SK-N-SH (cell line): ENCODE measurements at regions not wholly inside any gene's neighbourhood (a gene's known extent, or its start where the extent isn't known, plus 50 kb on each side); places are given as distances from the start of the nearest gene placed in this dataset.

Source experiments
- CTCF ChIA-PET: fragments of 300-600, 350-600 bp; formaldehyde crosslinking; extraction: SDS; loops from one replicate; lab custom pipeline; 2021; lab: Yijun Ruan, JAX
- POLR2A ChIA-PET: fragments of 350-600 bp; sonication (Branson Sonifier 250); formaldehyde crosslinking; extraction: SDS; loops from one replicate; lab custom pipeline; 2020; ENCODE audit warnings: antibody characterized with exemption, inconsistent platforms; lab: Yijun Ruan, JAX
- DNase-seq: peaks from one replicate; pipeline ENCODE4 v3.0.0; 2012
- H2AFZ ChIP-seq: fragments of 200-600 bp; sonication (generic); 2 replicates; pipeline ENCODE4 v1.8.1; 2016; ENCODE audit warnings: antibody characterized with exemption, mild to moderate bottlenecking, low read depth
- H3F3A ChIP-seq: fragments of 200-600 bp; sonication (generic); replicated peaks from 2 replicates; pipeline ENCODE3; 2016; ENCODE audit warnings: antibody characterized with exemption, mild to moderate bottlenecking; ENCODE audit not compliant: insufficient read depth
- H3K27ac ChIP-seq, 2 experiments: fragments of 200-500 bp in 1 of 2; fragments of 200-600 bp in 1 of 2; sonication (Bioruptor generic) in 1 of 2; sonication (generic), shearing (Covaris generic) in 1 of 2; 2 replicates each; pipeline versions ENCODE4 v1.5.1 to v1.6.1; 2014 to 2016; ENCODE audit warnings: low read depth in 2 of 2, inconsistent platforms in 1 of 2, low read length in 1 of 2, mild to moderate bottlenecking in 1 of 2, mixed read lengths in 1 of 2
- H3K27me3 ChIP-seq: fragments of 200-600 bp; sonication (generic), shearing (Covaris generic); 2 replicates; pipeline ENCODE4 v1.6.1; 2016; ENCODE audit warnings: mixed run types; ENCODE audit not compliant: insufficient read depth
- H3K36me3 ChIP-seq, 2 experiments: fragments of 200-500 bp in 1 of 2; fragments of 200-600 bp in 1 of 2; sonication (Bioruptor generic) in 1 of 2; sonication (generic) in 1 of 2; replicated peaks in 1 of 2; 2 replicates each; pipeline versions ENCODE3 to v1.5.1; 2014 to 2016; ENCODE audit warnings: low read length in 1 of 2, mild to moderate bottlenecking in 1 of 2; ENCODE audit not compliant: insufficient read depth in 2 of 2, control insufficient read depth in 1 of 2
- H3K4me1 ChIP-seq, 2 experiments: fragments of 200-500 bp in 1 of 2; fragments of 200-600 bp in 1 of 2; sonication (Bioruptor generic) in 1 of 2; sonication (generic), shearing (Covaris generic) in 1 of 2; 2 replicates each; pipeline versions ENCODE4 v1.5.1 to v1.6.1; 2014 to 2016; ENCODE audit warnings: low read depth in 1 of 2, low read length in 1 of 2, mixed run types in 1 of 2; ENCODE audit not compliant: insufficient read depth in 2 of 2, control insufficient read depth in 1 of 2
- H3K4me2 ChIP-seq: fragments of 200-600 bp; sonication (generic), shearing (Covaris generic); 2 replicates; pipeline ENCODE4 v1.6.1; 2017; ENCODE audit warnings: mixed run types
- H3K4me3 ChIP-seq, 2 experiments: fragments of 200-500 bp in 1 of 2; fragments of 200-600 bp in 1 of 2; sonication (Bioruptor generic) in 1 of 2; sonication (generic), shearing (Covaris generic) in 1 of 2; 2 replicates each; pipeline versions ENCODE4 v1.5.1 to v1.8.1; 2014 to 2016; ENCODE audit warnings: low read depth in 2 of 2, inconsistent platforms in 1 of 2, low read length in 1 of 2, mild to moderate bottlenecking in 1 of 2, mixed read lengths in 1 of 2, moderate library complexity in 1 of 2
- H3K79me2 ChIP-seq: fragments of 200-600 bp; sonication (generic); 2 replicates; pipeline ENCODE4 v1.8.1; 2017; ENCODE audit warnings: mild to moderate bottlenecking; ENCODE audit not compliant: insufficient read depth
- H3K9ac ChIP-seq: fragments of 200-600 bp; sonication (generic); 2 replicates; pipeline ENCODE4 v1.6.1; 2017; ENCODE audit warnings: mixed run types
- H3K9me2 ChIP-seq: fragments of 200-600 bp; sonication (generic); 2 replicates; pipeline ENCODE4 v1.6.1; 2017; ENCODE audit warnings: mixed run types
- H3K9me3 ChIP-seq: fragments of 200-600 bp; sonication (generic); 2 replicates; pipeline ENCODE4 v1.6.1; 2017; ENCODE audit warnings: mixed run types, mild to moderate bottlenecking, moderate library complexity
- H4K20me1 ChIP-seq: fragments of 200-600 bp; sonication (generic); 2 replicates; pipeline ENCODE4 v1.6.1; 2017; ENCODE audit warnings: mild to moderate bottlenecking, mixed run types; ENCODE audit not compliant: insufficient read depth
- CHD2 ChIP-seq: fragments of 150-350 bp; IDR thresholded peaks from 2 replicates; pipeline ENCODE4 v1.6.1; 2018; ENCODE audit warnings: low read length; ENCODE audit not compliant: partially characterized antibody
- EP300 ChIP-seq, 2 experiments: IDR thresholded peaks; 2 replicates each; pipeline versions ENCODE4 v1.4.0 to v1.6.1; 2012; ENCODE audit warnings: borderline replicate concordance in 1 of 2, low read depth in 1 of 2, low read length in 1 of 2
- FOSL2 ChIP-seq: IDR thresholded peaks from 2 replicates; pipeline ENCODE4 v1.4.0; 2012; ENCODE audit warnings: low read depth, mild to moderate bottlenecking, moderate library complexity, borderline replicate concordance
- FOXJ3 ChIP-seq: sonication (generic); formaldehyde crosslinking; IDR thresholded peaks from 2 replicates; pipeline ENCODE4 v1.5.1; 2020; ENCODE audit warnings: mild to moderate bottlenecking, missing genetic modification reagents
- FOXM1 ChIP-seq: IDR thresholded peaks from 2 replicates; pipeline ENCODE4 v1.4.0; 2012; ENCODE audit warnings: low read depth, mild to moderate bottlenecking
- IRF3 ChIP-seq: fragments of 150-350 bp; IDR thresholded peaks from 2 replicates; pipeline ENCODE4 v1.6.1; 2016; ENCODE audit warnings: mild to moderate bottlenecking, low read depth, low read length
- MAX ChIP-seq: IDR thresholded peaks from 2 replicates; pipeline ENCODE4 v1.4.0; 2012; ENCODE audit warnings: low read depth
- MEF2A ChIP-seq: IDR thresholded peaks from 2 replicates; pipeline ENCODE4 v1.4.0; 2012; ENCODE audit warnings: low read depth, borderline replicate concordance
- NRF1 ChIP-seq: IDR thresholded peaks from 2 replicates; pipeline ENCODE4 v1.6.1; 2012; ENCODE audit warnings: low read depth, mild to moderate bottlenecking, low read length
- PBX3 ChIP-seq: IDR thresholded peaks from 2 replicates; pipeline ENCODE4; 2012
- POLR2AphosphoS5 ChIP-seq: IDR thresholded peaks from 2 replicates; pipeline ENCODE4 v1.6.1; 2012; ENCODE audit warnings: low read depth, low read length
- REST ChIP-seq: IDR thresholded peaks from 2 replicates; pipeline ENCODE4 v1.6.1; 2012; ENCODE audit warnings: mild to moderate bottlenecking, low read depth, low read length, moderate library complexity
- RFX5 ChIP-seq: IDR thresholded peaks from 2 replicates; pipeline ENCODE4 v1.6.1; 2012; ENCODE audit warnings: mild to moderate bottlenecking, improper control_type of control experiment, low read length
- SIN3A ChIP-seq: IDR thresholded peaks from 2 replicates; pipeline ENCODE4 v1.6.1; 2012; ENCODE audit warnings: low read depth, mild to moderate bottlenecking, low read length, moderate library complexity, borderline replicate concordance
- TAF1 ChIP-seq: IDR thresholded peaks from 2 replicates; pipeline ENCODE4 v1.6.1; 2012; ENCODE audit warnings: low read depth, mild to moderate bottlenecking, low read length, moderate library complexity, borderline replicate concordance
- USF2 ChIP-seq: fragments of 150-350 bp; IDR thresholded peaks from 2 replicates; pipeline ENCODE4 v1.6.1; 2017; ENCODE audit warnings: antibody characterized with exemption, low read length, low read depth, borderline replicate concordance
- ZBTB33 ChIP-seq: IDR thresholded peaks from 2 replicates; pipeline ENCODE4 v1.4.0; 2012; ENCODE audit warnings: low read depth, borderline replicate concordance
- WGBS: methylation state at CpG from one replicate; pipeline ENCODE4 v1.1.6; 2017; ENCODE audit warnings: low lambda C conversion rate; 5-methylcytosine and 5-hydroxymethylcytosine counted together

GRCh38 chr1:29523576-29523975 is 287.3 kb downstream of the PTPRU start:
- H3K27ac ChIP-seq = no peak overlapping the region
- H3F3A ChIP-seq = no peaks in the 10 kb centered on the region
- no peaks in the 10 kb centered on the region for H3K27me3 ChIP-seq
- H3K9me2 ChIP-seq = no peaks in the 10 kb centered on the region
- POLR2A ChIA-PET = no interaction called here
- H3K4me2 ChIP-seq = no peak overlapping the region
- CTCF ChIA-PET = no interaction called here
- TF ChIP-seq MAX = no peak
- TF ChIP-seq POLR2AphosphoS5 = no peak
- TF ChIP-seq IRF3 = no peak
- no peak for TF ChIP-seq SIN3A
- no peak for TF ChIP-seq CHD2
- no peak for TF ChIP-seq REST
- TF ChIP-seq FOSL2 = no peak
- TF ChIP-seq PBX3 = no peak
- TF ChIP-seq RFX5 = no peak
- no peak for TF ChIP-seq USF2
- TF ChIP-seq FOXJ3 (CRISPR knock-in tag) = no peak
- TF ChIP-seq NRF1 = no peak
- TF ChIP-seq MEF2A = no peak
- TF ChIP-seq FOXM1 = no peak
- no peak for TF ChIP-seq TAF1
- TF ChIP-seq EP300 (IDR thresholded peaks at IDR 0.05; ENCODE audit: borderline replicate concordance in 1 of 2, low read depth in 1 of 2, low read length in 1 of 2) = no peak
- no peak for TF ChIP-seq ZBTB33
- TF ChIP-seq, all 33 proteins: peak for 0
- no peaks in the 10 kb centered on the region for H3K9me3 ChIP-seq
- H3K4me1 ChIP-seq = peaks cover 0 to 43% of the 10 kb centered on the region in 2 experiments; a peak in 1 of 4 replicates
- H3K9ac ChIP-seq = no peak overlapping the region
- H4K20me1 ChIP-seq = no peaks in the 10 kb centered on the region
- no peaks in the 10 kb centered on the region for H3K79me2 ChIP-seq
- DNase-seq = no peak
- WGBS = 68% methylated on average over 9 of the region's 10 CpGs
- H3K36me3 ChIP-seq = no peaks in the 10 kb centered on the region
- no peak overlapping the region for H3K4me3 ChIP-seq
- H2AFZ ChIP-seq = no peak overlapping the region
